ENCODE measurements at regions not wholly inside any gene's neighbourhood (a gene's known extent, or its start where the extent isn't known, plus 50 kb on each side); places are given as distances from the start of the nearest gene placed in this dataset.

- no peak for DNase-seq
- Mint-ChIP-seq H3K27me3 (ENCODE audit: low read depth in 3 of 3) (peaks cover 0 to under 1% (median 0%) of the 10 kb centered on the region in 3 donors), H3K4me3 (no peak overlapping the region), H3K4me1 (peaks cover 6 to 15% of the 10 kb centered on the region in 2 donors), H3K9me3 (no peaks in the 10 kb centered on the region), H3K36me3 (no peaks in the 10 kb centered on the region), H3K27ac (no peak overlapping the region)
Observed at GRCh38 chr12:24599736-24600135, 349.2 kb downstream of the BCAT1 start.

- Mint-ChIP-seq H3K36me3 (no peaks in the 10 kb centered on the region), H3K4me1 (peaks cover 6 to 15% of the 10 kb centered on the region in 2 donors), H3K4me3 (no peak overlapping the region), H3K9me3 (peaks cover 0 to 1% (median 0%) of the 10 kb centered on the region in 6 donors), H3K27me3 (ENCODE audit: low read depth in 3 of 3) (peaks cover 0 to 6% (median 0%) of the 10 kb centered on the region in 3 donors), H3K27ac (no peak overlapping the region)
- DNase-seq, result no peak
Observed at GRCh38 chr12:24597580-24597979, 351.3 kb downstream of the BCAT1 start.

GRCh38 chr12:24596768-24597388 lies 352.0 kb downstream of the BCAT1 start:
- no peak overlapping the region for H3K4me3 Mint-ChIP-seq
- peaks cover 6 to 15% of the 10 kb centered on the region in 2 donors for H3K4me1 Mint-ChIP-seq

DNA sequence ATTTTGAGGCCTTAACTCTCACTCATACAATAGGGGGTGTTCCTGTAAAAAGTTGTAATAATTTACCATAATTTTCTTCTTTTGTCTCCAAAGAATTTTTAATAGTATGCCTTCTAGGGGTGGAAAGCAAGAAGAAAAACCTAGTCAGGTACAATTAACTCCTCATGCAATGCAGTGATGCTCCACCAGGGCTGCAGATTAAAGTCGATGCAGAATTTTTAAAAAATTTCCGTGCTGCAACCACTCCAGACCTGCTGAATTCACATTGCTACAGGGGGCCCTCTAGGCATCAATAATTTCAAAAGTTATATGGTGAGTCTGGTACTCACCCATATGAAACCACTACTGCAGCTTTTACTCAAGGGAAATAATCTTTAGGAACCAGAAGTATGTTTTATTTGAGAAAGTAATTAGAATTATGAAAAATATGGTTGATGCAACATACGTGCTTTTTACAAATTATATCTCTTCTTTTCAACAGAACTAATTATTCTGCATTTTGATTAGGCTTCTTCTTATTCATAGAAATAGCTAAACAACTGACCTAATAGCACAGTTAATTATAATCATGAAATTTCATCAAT lies 353.2 kb downstream of the BCAT1 start:
- H3K9me3 Mint-ChIP-seq, result peaks cover 0 to 1% (median 0%) of the 10 kb centered on the region in 6 donors
- H3K36me3 Mint-ChIP-seq, result no peaks in the 10 kb centered on the region
- no peak for DNase-seq
- no peak overlapping the region for H3K4me3 Mint-ChIP-seq
- peaks cover 0 to 6% (median 1%) of the 10 kb centered on the region in 3 donors for H3K27me3 Mint-ChIP-seq (ENCODE audit: low read depth in 3 of 3)
- H3K27ac Mint-ChIP-seq, result no peak overlapping the region
- H3K4me1 Mint-ChIP-seq, result peaks cover 2 to 9% of the 10 kb centered on the region in 2 donors

More at GRCh38 chr12:24596768-24597388, 352.0 kb downstream of the BCAT1 start:
- Mint-ChIP-seq H3K27ac (no peak overlapping the region), H3K9me3 (peaks cover 0 to 1% (median 0%) of the 10 kb centered on the region in 6 donors), H3K36me3 (no peaks in the 10 kb centered on the region), H3K27me3 (ENCODE audit: low read depth in 3 of 3) (peaks cover 0 to 6% (median 0%) of the 10 kb centered on the region in 3 donors)
- no peak for DNase-seq

DNA sequence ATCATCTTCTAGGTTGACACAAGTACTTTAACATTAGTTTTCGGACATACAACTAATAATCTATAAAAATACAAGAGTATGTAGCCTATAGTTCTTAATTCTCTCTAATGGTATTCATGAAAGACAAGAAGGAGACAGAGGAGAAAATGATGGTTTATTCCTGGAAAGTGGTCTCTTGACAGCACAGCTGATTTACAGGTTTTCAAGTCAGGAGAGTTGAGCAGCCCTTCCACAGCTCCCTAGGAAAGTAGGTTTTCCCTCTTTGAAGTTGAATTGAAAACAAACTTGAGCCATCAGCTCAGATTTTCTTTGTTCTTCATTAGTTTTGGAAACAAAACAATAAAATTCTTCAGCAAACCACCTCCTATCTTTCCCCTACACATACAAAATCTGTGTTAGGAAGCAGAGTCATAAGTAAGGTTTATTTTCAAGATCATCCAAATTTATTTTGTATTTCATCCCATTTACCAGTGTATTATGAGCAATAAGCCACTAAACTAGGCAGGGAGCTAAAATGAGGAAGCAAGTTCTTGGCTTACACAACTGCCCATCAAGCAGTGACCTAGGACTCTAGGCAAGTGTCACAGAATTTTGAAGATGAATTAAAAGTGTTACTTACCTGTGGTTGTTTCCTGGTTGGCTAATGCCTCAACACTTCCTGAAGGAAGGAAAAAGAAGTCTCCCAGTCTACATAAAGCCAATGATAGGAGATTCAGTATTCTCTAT lies 357.0 kb downstream of the BCAT1 start:
- DNase-seq, result no peak
- H3K27me3 Mint-ChIP-seq (ENCODE audit: low read depth in 3 of 3), result peaks cover 0 to 6% (median 1%) of the 10 kb centered on the region in 3 donors
- no peaks in the 10 kb centered on the region for H3K4me1 Mint-ChIP-seq
- H3K27ac Mint-ChIP-seq, result no peak overlapping the region
- H3K4me3 Mint-ChIP-seq, result no peak overlapping the region
- H3K9me3 Mint-ChIP-seq, result peaks cover 0 to 1% (median 0%) of the 10 kb centered on the region in 6 donors
- no peaks in the 10 kb centered on the region for H3K36me3 Mint-ChIP-seq

- Mint-ChIP-seq H3K4me3 (no peak overlapping the region), H3K27ac (no peak overlapping the region), H3K4me1 (no peaks in the 10 kb centered on the region), H3K36me3 (no peaks in the 10 kb centered on the region), H3K9me3 (peaks cover 0 to 1% (median 0%) of the 10 kb centered on the region in 6 donors), H3K27me3 (ENCODE audit: low read depth in 3 of 3) (peaks cover 0 to 6% (median 1%) of the 10 kb centered on the region in 3 donors)
- DNase-seq, result no peak
Observed at GRCh38 chr12:24591079-24591626, 357.7 kb downstream of the BCAT1 start.

GRCh38 chr12:24586293-24586692 lies 362.6 kb downstream of the BCAT1 start:
- H3K4me1 Mint-ChIP-seq, result no peaks in the 10 kb centered on the region
- no peak for DNase-seq
- peaks cover 0 to 2% (median 0%) of the 10 kb centered on the region in 6 donors for H3K9me3 Mint-ChIP-seq
- peaks cover 0 to 3% (median 0%) of the 10 kb centered on the region in 3 donors for H3K27me3 Mint-ChIP-seq (ENCODE audit: low read depth in 3 of 3)
- H3K36me3 Mint-ChIP-seq, result peaks cover 0 to 4% (median 0%) of the 10 kb centered on the region in 3 donors
- no peak overlapping the region for H3K4me3 Mint-ChIP-seq
- no peak overlapping the region for H3K27ac Mint-ChIP-seq

DNA sequence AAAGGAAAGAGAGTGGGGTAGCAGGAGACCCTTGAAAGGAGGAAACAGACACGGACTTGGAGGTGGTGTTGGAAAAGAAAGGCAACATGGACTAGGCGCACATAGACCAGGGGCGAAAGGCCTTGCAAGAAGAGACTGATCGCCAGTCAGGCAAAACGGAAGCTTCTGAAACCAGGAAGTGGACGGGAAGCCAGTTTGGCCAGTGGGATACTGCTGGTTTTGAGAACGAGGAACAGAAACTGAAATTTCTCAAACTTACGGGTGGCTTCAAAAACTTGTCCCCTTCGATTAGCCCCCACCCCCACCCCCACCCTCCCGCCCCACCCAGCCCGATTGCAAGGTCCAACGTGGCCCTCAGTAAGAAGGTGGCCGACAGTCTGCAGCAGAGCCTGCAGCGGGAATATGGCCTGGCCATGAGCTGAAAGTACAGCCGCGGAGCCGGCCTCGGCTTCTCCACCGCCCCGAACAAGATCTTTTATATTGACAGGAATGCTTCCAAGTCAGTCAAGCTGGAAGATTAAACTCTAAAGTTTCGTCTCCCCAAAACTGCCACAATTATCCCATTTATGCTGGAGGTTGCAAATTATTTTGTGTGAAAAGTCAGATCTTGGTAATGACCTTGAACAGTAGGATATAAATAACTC lies 364.7 kb downstream of the BCAT1 start:
- no peak overlapping the region for H3K27ac Mint-ChIP-seq
- peaks cover 0 to 3% (median 0%) of the 10 kb centered on the region in 3 donors for H3K27me3 Mint-ChIP-seq (ENCODE audit: low read depth in 3 of 3)
- peaks cover 0 to 4% (median 0%) of the 10 kb centered on the region in 3 donors for H3K36me3 Mint-ChIP-seq
- no peaks in the 10 kb centered on the region for H3K4me1 Mint-ChIP-seq
- H3K9me3 Mint-ChIP-seq, result peaks cover 0 to 4% (median 2%) of the 10 kb centered on the region in 6 donors
- no peak overlapping the region for H3K4me3 Mint-ChIP-seq
- DNase-seq, result no peak

GRCh38 chr12:24582954-24583601 lies 365.8 kb downstream of the BCAT1 start:
- Mint-ChIP-seq H3K36me3 (peaks cover 0 to 4% (median 0%) of the 10 kb centered on the region in 3 donors), H3K27me3 (ENCODE audit: low read depth in 3 of 3) (peaks cover 0 to 6% (median 0%) of the 10 kb centered on the region in 3 donors), H3K4me3 (no peak overlapping the region), H3K9me3 (peaks cover 0 to 4% (median 4%) of the 10 kb centered on the region in 6 donors), H3K27ac (no peak overlapping the region), H3K4me1 (no peaks in the 10 kb centered on the region)
- no peak for DNase-seq

DNA sequence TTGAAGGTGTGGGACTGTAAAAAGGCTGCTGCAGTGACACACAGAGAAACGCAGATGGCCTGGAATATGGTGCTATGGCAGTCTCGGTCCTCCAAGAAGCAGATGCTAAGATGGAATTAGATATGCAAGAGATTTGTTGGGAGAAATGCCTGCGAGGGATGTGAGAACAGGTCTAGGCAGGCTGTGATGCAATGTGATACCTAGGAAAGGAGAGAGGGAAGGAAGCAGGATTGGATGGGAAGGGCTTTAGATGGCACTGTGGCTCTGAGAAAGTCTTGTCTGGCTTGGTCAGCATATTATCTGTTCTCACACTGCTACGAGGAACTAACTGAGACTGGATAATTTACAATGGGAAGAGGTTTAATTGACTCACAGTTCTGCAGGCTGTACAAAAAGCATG lies 374.4 kb downstream of the BCAT1 start:
- peaks cover 2 to 6% (median 3%) of the 10 kb centered on the region in 3 donors for H3K27me3 Mint-ChIP-seq (ENCODE audit: low read depth in 3 of 3)
- H3K4me1 Mint-ChIP-seq, result no peaks in the 10 kb centered on the region
- no peak overlapping the region for H3K4me3 Mint-ChIP-seq
- no peak for DNase-seq
- H3K27ac Mint-ChIP-seq, result no peak overlapping the region
- H3K36me3 Mint-ChIP-seq, result no peaks in the 10 kb centered on the region
- peaks cover 0 to 4% (median 1%) of the 10 kb centered on the region in 6 donors for H3K9me3 Mint-ChIP-seq

GRCh38 chr12:24573621-24574020 lies 375.3 kb downstream of the BCAT1 start:
- Mint-ChIP-seq H3K27ac (no peak overlapping the region), H3K9me3 (peaks cover 0 to 2% (median 0%) of the 10 kb centered on the region in 6 donors), H3K4me1 (no peaks in the 10 kb centered on the region), H3K4me3 (no peak overlapping the region), H3K27me3 (ENCODE audit: low read depth in 3 of 3) (peaks cover 2 to 4% (median 3%) of the 10 kb centered on the region in 3 donors), H3K36me3 (no peaks in the 10 kb centered on the region)
- no peak for DNase-seq

GRCh38 chr12:24565300-24565699 lies 383.6 kb downstream of the BCAT1 start:
- no peaks in the 10 kb centered on the region for H3K36me3 Mint-ChIP-seq
- no peak overlapping the region for H3K4me3 Mint-ChIP-seq
- no peak overlapping the region for H3K27ac Mint-ChIP-seq
- H3K9me3 Mint-ChIP-seq, result peaks cover 0 to 2% (median 0%) of the 10 kb centered on the region in 6 donors
- H3K4me1 Mint-ChIP-seq, result peaks cover 18 to 38% of the 10 kb centered on the region in 2 donors
- H3K27me3 Mint-ChIP-seq (ENCODE audit: low read depth in 3 of 3), result peaks cover 14 to 38% (median 14%) of the 10 kb centered on the region in 3 donors
- no peak for DNase-seq

All from immature natural killer cell (primary cell).